Endodermal cell (in vitro differentiated cells): ENCODE measurements at regions not wholly inside any gene's neighbourhood (a gene's known extent, or its start where the extent isn't known, plus 50 kb on each side); places are given as distances from the start of the nearest gene placed in this dataset.

Experiments used
- DNase-seq: peaks from one replicate; pipeline ENCODE4 v3.0.0-alpha.2; 2017
- H3K27ac ChIP-seq: 2 replicates; pipeline ENCODE4 v1.5.1; 2013; ENCODE audit warnings: mild to moderate bottlenecking, low read depth, low read length, moderate library complexity
- H3K27me3 ChIP-seq: 2 replicates; pipeline ENCODE4 v1.6.1; 2013; ENCODE audit warnings: mild to moderate bottlenecking, low read length, moderate library complexity; ENCODE audit not compliant: insufficient read depth, control insufficient read depth, poor library complexity, severe bottlenecking
- H3K36me3 ChIP-seq: 2 replicates; pipeline ENCODE4 v1.7.0; 2013; ENCODE audit warnings: mild to moderate bottlenecking, low read length, moderate library complexity; ENCODE audit not compliant: control insufficient read depth, insufficient read depth
- H3K4me1 ChIP-seq: one replicate; pipeline ENCODE4 v1.7.0; 2013; ENCODE audit warnings: low read length; ENCODE audit not compliant: control insufficient read depth, insufficient read depth
- H3K4me3 ChIP-seq: 2 replicates; pipeline ENCODE4 v1.5.1; 2013; ENCODE audit warnings: mild to moderate bottlenecking, low read length, moderate library complexity
- H3K9ac ChIP-seq: 2 replicates; pipeline ENCODE4 v1.6.1; 2013; ENCODE audit warnings: mild to moderate bottlenecking, low read length, moderate library complexity; ENCODE audit not compliant: poor library complexity, severe bottlenecking; ENCODE audit errors: extremely low read depth
- H3K9me3 ChIP-seq: 2 replicates; pipeline ENCODE4 v1.6.1; 2013; ENCODE audit warnings: mild to moderate bottlenecking, low read length, moderate library complexity; ENCODE audit not compliant: control insufficient read depth
- H3K27ac Mint-ChIP-seq: 2 replicates; pipeline ENCODE4 v1.8.0; 2020; ENCODE audit warnings: mixed read lengths
- H3K27me3 Mint-ChIP-seq: 2 replicates; pipeline ENCODE4 v1.8.0; 2021; ENCODE audit warnings: mild to moderate bottlenecking, mixed read lengths; ENCODE audit not compliant: insufficient read depth
- H3K36me3 Mint-ChIP-seq: 2 replicates; pipeline ENCODE4 v1.8.0; 2020; ENCODE audit warnings: low read depth, mixed read lengths
- H3K4me1 Mint-ChIP-seq: 2 replicates; pipeline ENCODE4 v1.8.0; 2020; ENCODE audit warnings: mixed read lengths
- H3K4me3 Mint-ChIP-seq: 2 replicates; pipeline ENCODE4 v1.8.0; 2020; ENCODE audit warnings: mild to moderate bottlenecking, moderate library complexity, mixed read lengths
- H3K9me3 Mint-ChIP-seq: 2 replicates; pipeline ENCODE4 v1.8.0; 2020; ENCODE audit warnings: mild to moderate bottlenecking, mixed read lengths
- WGBS, 2 experiments: methylation state at CpG; one replicate each; pipeline versions ENCODE4 v1.1.5 to v1.1.7; 2013; ENCODE audit warnings: missing lambda C conversion rate in 2 of 2, mixed read lengths in 1 of 2; ENCODE audit not compliant: insufficient coverage in 1 of 2, insufficient read length in 1 of 2; 5-methylcytosine and 5-hydroxymethylcytosine counted together
- TF ChIP-seq, protein P1 (sequence below): fragments of 200-600 bp; sonication (generic); conservative IDR thresholded peaks from 2 replicates; pipeline ENCODE4 v1.5.0; 2021; ENCODE audit warnings: antibody characterized with exemption, mild to moderate bottlenecking

DNA sequence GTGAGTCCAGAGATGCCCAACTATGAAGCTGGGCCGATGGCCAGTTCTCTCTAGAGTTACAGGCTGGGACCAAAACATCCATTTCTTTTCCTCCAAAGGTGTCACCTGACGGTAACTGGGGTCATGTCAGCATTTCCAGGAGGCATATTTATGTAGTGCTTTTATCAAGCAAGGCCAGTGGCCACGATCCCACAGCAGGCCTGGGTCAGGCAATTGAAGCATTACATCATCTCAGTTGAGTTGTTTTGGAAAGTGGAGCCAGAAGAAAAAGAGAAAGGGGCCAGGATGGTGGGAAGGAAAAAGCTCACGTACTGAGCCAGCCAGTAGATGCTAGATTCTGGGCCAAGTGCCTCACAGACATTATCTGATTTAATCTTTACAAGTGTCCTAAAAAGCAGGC lies 73.9 kb upstream of the BRINP1 start:
- Mint-ChIP-seq H3K27ac (no peak overlapping the region), H3K4me1 (peaks cover 30% of the 10 kb centered on the region), H3K27me3 (no peaks in the 10 kb centered on the region), H3K4me3 (no peak overlapping the region), H3K9me3 (no peaks in the 10 kb centered on the region), H3K36me3 (no peaks in the 10 kb centered on the region)
- Histone ChIP-seq H3K9me3 (no peaks in the 10 kb centered on the region), H3K36me3 (no peaks in the 10 kb centered on the region), H3K9ac (no peak overlapping the region), H3K4me3 (no peak overlapping the region), H3K27me3 (no peaks in the 10 kb centered on the region), H3K4me1 (peaks cover 6% of the 10 kb centered on the region), H3K27ac (no peak overlapping the region)
- no peak for DNase-seq
- 88 to 90% methylated on average over 3 to 4 of the region's 4 CpGs for WGBS, 2 experiments
- TF ChIP-seq, protein P1, sequence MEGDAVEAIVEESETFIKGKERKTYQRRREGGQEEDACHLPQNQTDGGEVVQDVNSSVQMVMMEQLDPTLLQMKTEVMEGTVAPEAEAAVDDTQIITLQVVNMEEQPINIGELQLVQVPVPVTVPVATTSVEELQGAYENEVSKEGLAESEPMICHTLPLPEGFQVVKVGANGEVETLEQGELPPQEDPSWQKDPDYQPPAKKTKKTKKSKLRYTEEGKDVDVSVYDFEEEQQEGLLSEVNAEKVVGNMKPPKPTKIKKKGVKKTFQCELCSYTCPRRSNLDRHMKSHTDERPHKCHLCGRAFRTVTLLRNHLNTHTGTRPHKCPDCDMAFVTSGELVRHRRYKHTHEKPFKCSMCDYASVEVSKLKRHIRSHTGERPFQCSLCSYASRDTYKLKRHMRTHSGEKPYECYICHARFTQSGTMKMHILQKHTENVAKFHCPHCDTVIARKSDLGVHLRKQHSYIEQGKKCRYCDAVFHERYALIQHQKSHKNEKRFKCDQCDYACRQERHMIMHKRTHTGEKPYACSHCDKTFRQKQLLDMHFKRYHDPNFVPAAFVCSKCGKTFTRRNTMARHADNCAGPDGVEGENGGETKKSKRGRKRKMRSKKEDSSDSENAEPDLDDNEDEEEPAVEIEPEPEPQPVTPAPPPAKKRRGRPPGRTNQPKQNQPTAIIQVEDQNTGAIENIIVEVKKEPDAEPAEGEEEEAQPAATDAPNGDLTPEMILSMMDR = no peak

DNA sequence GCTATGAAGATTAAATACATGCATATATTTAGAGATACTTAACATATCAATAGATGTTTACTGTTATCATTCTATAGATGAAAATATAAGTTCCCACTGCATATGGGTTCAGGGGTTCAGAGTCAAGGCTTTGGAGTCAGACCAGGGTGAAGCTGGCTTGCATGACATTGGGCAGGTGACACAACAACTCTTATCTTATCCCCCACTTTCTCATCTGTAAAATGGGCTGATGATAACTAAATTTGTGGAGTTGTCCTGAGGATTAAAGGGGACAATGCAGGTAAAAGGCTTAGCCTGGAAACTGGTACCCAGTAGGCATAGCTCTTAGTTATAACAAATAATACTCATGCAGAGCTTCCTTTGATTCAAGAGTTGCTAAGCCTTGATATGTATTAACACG lies 72.6 kb upstream of the BRINP1 start:
- no peak overlapping the region for H3K4me3 ChIP-seq
- H3K27me3 ChIP-seq = no peaks in the 10 kb centered on the region
- Mint-ChIP-seq H3K36me3 (no peaks in the 10 kb centered on the region), H3K4me3 (no peak overlapping the region), H3K27me3 (no peaks in the 10 kb centered on the region), H3K27ac (no peak overlapping the region), H3K4me1 (peaks cover 32% of the 10 kb centered on the region), H3K9me3 (no peaks in the 10 kb centered on the region)
- TF ChIP-seq, protein P1 = no peak
- H3K27ac ChIP-seq = no peak overlapping the region
- H3K36me3 ChIP-seq = no peaks in the 10 kb centered on the region
- DNase-seq = no peak
- WGBS, 2 experiments = no CpG with 5 or more reads among the region's 1 CpG
- H3K9me3 ChIP-seq = no peaks in the 10 kb centered on the region
- no peak overlapping the region for H3K9ac ChIP-seq
- peaks cover 6% of the 10 kb centered on the region for H3K4me1 ChIP-seq

DNA sequence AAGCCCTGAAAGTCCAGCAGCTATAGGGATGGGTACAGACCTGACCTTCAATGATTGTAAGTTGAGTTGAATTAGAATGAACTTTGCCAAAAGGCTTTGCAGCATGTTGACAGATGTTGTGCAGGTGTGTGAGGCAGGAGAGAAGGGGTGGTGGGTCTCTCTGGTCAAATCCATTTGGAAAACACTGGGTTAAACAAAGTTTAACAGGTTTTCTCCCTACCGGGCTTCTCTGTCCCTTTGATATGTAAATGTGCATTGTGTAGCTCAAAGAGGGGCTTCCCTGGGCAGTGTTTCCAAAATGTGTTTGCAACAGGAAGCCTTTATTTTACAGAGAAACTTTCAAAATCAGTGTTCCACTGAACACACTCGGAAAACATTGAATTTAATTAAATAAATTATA lies 72.1 kb upstream of the BRINP1 start:
- H3K9me3 ChIP-seq = no peaks in the 10 kb centered on the region
- H3K36me3 Mint-ChIP-seq = no peaks in the 10 kb centered on the region
- H3K9me3 Mint-ChIP-seq = no peaks in the 10 kb centered on the region
- no peak overlapping the region for H3K4me3 Mint-ChIP-seq
- H3K4me1 ChIP-seq = peaks cover 6% of the 10 kb centered on the region
- H3K27ac ChIP-seq = no peak overlapping the region
- DNase-seq = no peak
- no peak overlapping the region for H3K27ac Mint-ChIP-seq
- no peak overlapping the region for H3K9ac ChIP-seq
- WGBS, 2 experiments = 0% methylated on average over 1 of the region's 2 CpGs; no CpG with 5 or more reads in 1 of the 2 experiments
- TF ChIP-seq, protein P1 = no peak
- H3K4me3 ChIP-seq = no peak overlapping the region
- no peaks in the 10 kb centered on the region for H3K27me3 Mint-ChIP-seq
- no peaks in the 10 kb centered on the region for H3K27me3 ChIP-seq
- peaks cover 32% of the 10 kb centered on the region for H3K4me1 Mint-ChIP-seq
- no peaks in the 10 kb centered on the region for H3K36me3 ChIP-seq
